ENCODE measurements at regions not wholly inside any gene's neighbourhood (a gene's known extent, or its start where the extent isn't known, plus 50 kb on each side); places are given as distances from the start of the nearest gene placed in this dataset.

DNA sequence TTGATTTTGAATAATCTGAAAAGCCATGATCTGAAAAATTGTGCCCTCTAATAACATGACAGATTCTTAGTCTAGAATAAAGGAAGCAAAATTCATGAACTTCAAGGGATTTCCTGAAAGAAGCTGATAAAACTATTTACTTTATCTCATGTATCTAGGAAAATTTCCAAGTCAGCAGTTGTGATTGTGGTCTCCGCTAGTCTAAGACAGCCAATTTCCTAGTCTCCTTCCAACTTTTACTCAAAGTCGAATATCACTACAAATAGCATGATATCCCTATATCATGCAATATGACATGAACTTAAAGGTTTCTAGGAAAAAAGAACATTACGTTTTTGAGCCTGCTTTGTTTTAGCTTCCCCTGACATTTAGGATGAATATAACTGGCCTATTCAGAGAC, 202.1 kb upstream of the GHITM start:
- TF ChIP-seq EZH2 (IDR thresholded peaks at IDR 0.05; ENCODE audit: insufficient read depth, low read length), result no peak
- TF ChIP-seq, protein P1, sequence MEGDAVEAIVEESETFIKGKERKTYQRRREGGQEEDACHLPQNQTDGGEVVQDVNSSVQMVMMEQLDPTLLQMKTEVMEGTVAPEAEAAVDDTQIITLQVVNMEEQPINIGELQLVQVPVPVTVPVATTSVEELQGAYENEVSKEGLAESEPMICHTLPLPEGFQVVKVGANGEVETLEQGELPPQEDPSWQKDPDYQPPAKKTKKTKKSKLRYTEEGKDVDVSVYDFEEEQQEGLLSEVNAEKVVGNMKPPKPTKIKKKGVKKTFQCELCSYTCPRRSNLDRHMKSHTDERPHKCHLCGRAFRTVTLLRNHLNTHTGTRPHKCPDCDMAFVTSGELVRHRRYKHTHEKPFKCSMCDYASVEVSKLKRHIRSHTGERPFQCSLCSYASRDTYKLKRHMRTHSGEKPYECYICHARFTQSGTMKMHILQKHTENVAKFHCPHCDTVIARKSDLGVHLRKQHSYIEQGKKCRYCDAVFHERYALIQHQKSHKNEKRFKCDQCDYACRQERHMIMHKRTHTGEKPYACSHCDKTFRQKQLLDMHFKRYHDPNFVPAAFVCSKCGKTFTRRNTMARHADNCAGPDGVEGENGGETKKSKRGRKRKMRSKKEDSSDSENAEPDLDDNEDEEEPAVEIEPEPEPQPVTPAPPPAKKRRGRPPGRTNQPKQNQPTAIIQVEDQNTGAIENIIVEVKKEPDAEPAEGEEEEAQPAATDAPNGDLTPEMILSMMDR (IDR thresholded peaks at IDR 0.05; ENCODE audit: insufficient read depth, low read depth, low read length), result no peak
